Neural progenitor cell (in vitro differentiated cells): ENCODE measurements at regions not wholly inside any gene's neighbourhood (a gene's known extent, or its start where the extent isn't known, plus 50 kb on each side); places are given as distances from the start of the nearest gene placed in this dataset.

Experiments
- EZH2 ChIP-seq: fragments of 200-600 bp; sonication (generic); IDR thresholded peaks from 2 replicates; pipeline ENCODE4 v1.6.1; 2017; ENCODE audit warnings: antibody characterized with exemption, mild to moderate bottlenecking, moderate library complexity
- TF ChIP-seq, protein P1 (sequence below): fragments of 200-600 bp; sonication (generic); IDR thresholded peaks from 2 replicates; pipeline ENCODE4 v1.5.1; 2017; ENCODE audit warnings: antibody characterized with exemption, mild to moderate bottlenecking

DNA sequence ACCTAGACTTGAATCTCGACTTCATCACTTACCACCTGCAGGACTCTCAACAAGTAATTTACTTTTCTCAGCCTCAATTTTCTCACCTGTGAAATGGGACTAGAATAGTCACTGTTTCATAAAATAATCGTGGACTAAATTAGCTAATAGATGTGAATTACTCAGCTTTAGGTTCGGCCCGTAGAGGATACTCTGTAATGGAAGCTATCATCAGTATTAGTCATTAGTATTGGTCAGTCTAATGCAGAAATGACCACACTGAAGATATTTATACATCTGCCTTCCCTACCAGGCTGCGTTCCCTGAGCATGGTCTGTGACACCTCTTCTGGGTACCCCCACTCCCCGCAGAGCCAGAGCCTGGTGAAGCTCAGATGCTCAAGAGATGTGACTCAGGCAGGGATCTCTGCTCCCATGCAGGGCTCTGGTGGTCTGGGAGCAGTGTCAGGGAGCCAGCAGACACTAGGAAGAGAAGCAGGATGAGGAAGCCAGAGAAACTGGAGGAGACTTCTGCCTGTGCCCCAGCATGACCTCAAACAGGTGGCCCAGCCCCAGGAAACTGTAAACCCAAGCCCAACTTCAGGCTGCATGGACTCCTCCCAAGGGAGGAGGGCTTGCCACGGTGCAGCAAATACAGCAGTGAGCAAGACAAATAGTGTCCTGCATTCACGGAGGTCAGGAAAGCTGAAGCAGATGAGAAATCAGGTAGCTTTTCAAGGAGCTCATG, 88.0 kb upstream of the E2F8 start:
- TF ChIP-seq, protein P1, sequence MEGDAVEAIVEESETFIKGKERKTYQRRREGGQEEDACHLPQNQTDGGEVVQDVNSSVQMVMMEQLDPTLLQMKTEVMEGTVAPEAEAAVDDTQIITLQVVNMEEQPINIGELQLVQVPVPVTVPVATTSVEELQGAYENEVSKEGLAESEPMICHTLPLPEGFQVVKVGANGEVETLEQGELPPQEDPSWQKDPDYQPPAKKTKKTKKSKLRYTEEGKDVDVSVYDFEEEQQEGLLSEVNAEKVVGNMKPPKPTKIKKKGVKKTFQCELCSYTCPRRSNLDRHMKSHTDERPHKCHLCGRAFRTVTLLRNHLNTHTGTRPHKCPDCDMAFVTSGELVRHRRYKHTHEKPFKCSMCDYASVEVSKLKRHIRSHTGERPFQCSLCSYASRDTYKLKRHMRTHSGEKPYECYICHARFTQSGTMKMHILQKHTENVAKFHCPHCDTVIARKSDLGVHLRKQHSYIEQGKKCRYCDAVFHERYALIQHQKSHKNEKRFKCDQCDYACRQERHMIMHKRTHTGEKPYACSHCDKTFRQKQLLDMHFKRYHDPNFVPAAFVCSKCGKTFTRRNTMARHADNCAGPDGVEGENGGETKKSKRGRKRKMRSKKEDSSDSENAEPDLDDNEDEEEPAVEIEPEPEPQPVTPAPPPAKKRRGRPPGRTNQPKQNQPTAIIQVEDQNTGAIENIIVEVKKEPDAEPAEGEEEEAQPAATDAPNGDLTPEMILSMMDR, result no peak
- no peak for TF ChIP-seq EZH2
